DND-41 (cell line): ENCODE measurements at regions not wholly inside any gene's neighbourhood (a gene's known extent, or its start where the extent isn't known, plus 50 kb on each side); places are given as distances from the start of the nearest gene placed in this dataset.

Experiments
- ATAC-seq: fragments of 200-7000 bp; cut with Tn5 transposase; 3 replicates; pipeline ENCODE4 v1.9.1; 2021; ENCODE audit warnings: low read depth; ENCODE audit not compliant: insufficient read depth
- DNase-seq: peaks from one replicate; pipeline ENCODE4 v3.0.0-alpha.2; 2020
- H2AFZ ChIP-seq: 2 replicates; pipeline ENCODE4 v1.6.0; 2012; ENCODE audit warnings: low read depth, low read length
- H3K27ac ChIP-seq: 2 replicates; pipeline ENCODE4 v1.5.1; 2012; ENCODE audit warnings: low read length, inconsistent platforms
- H3K27me3 ChIP-seq: fragments of 200-600 bp; sonication (generic); 2 replicates; pipeline ENCODE4 v1.6.0; 2012; ENCODE audit warnings: low read length, mild to moderate bottlenecking, inconsistent platforms; ENCODE audit not compliant: insufficient read depth, poor library complexity
- H3K36me3 ChIP-seq: 2 replicates; pipeline ENCODE4 v1.5.1; 2012; ENCODE audit warnings: low read length, inconsistent platforms; ENCODE audit not compliant: insufficient read depth
- H3K4me1 ChIP-seq: 2 replicates; pipeline ENCODE4 v1.5.1; 2012; ENCODE audit warnings: mild to moderate bottlenecking, low read length; ENCODE audit not compliant: insufficient read depth
- H3K4me2 ChIP-seq: 2 replicates; pipeline ENCODE4 v1.6.0; 2012; ENCODE audit warnings: mild to moderate bottlenecking, moderate library complexity, low read length, inconsistent platforms; ENCODE audit not compliant: insufficient read depth
- H3K4me3 ChIP-seq, 2 experiments: fragments of 200-600 bp in 1 of 2; shearing (Covaris generic) in 1 of 2; 2 replicates each; pipeline ENCODE4 v1.5.1; 2012 to 2016; ENCODE audit warnings: inconsistent platforms in 2 of 2, low read length in 2 of 2, mild to moderate bottlenecking in 2 of 2, low read depth in 1 of 2, moderate library complexity in 1 of 2
- H3K79me2 ChIP-seq: 2 replicates; pipeline ENCODE4 v1.6.0; 2012; ENCODE audit warnings: low read length, inconsistent platforms; ENCODE audit not compliant: insufficient read depth
- H3K9ac ChIP-seq: 2 replicates; pipeline ENCODE4 v1.6.0; 2012; ENCODE audit warnings: low read depth, mild to moderate bottlenecking, inconsistent platforms, low read length, moderate library complexity
- H3K9me3 ChIP-seq: 2 replicates; pipeline ENCODE4 v1.5.1; 2012; ENCODE audit warnings: low read length, moderate library complexity, mild to moderate bottlenecking, inconsistent platforms; ENCODE audit not compliant: insufficient read depth, severe bottlenecking
- H4K20me1 ChIP-seq: 2 replicates; pipeline ENCODE4 v1.6.0; 2012; ENCODE audit warnings: low read length; ENCODE audit not compliant: insufficient read depth
- CTCF ChIP-seq: IDR thresholded peaks from 2 replicates; pipeline ENCODE4 v1.5.1; 2012; ENCODE audit warnings: borderline replicate concordance, low read length, moderate library complexity, mild to moderate bottlenecking; ENCODE audit not compliant: poor library complexity, severe bottlenecking; ENCODE audit errors: extremely low read depth
- EZH2 ChIP-seq: IDR thresholded peaks from 3 replicates; pipeline ENCODE4 v1.6.1; 2012; ENCODE audit warnings: borderline replicate concordance, low read depth, mild to moderate bottlenecking, moderate library complexity, low read length, inconsistent platforms; ENCODE audit not compliant: severe bottlenecking

DNA sequence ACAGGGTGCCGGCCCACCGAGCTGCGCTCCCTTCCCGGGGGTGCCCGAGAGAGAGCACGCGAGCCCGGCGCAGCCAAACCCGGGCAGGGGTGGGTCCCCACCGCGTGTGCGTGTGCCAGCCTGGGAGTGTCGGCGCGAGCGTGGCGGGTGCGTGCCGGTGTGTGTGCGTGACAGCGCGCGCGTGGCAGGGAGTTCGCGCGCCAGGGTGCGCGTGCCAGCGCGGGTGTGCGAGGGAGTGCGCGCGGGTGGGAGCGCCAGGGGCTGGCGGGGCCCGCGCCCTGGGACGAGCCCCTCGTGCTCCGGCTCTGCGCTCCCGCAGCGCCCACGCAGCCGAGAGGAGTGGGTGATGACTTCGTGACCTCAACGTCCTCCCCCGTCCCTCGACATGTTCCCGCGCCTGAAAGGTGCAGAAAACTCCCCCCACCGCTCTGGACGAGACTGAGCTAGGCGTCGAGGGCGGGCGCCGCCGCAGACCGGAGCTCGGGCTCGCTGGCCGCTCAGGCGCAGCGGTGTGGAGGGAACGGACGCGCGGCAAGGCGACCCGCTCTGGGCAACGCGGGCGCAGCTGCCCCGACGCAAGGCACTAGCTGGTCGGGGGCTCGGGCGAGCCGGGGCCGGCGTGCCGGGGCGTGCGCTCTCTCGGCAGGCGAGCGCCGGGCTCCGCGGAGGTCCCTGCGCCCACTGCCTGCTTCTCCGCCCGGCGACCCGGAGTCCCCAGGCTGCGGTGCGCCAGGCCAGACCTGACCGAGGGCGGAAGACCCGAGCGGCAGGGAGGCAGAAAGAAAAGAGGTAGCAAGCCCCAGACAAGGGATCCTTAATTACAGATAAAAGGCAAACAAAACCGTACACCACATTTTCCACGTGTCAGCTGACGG is 582.8 kb downstream of the ZEB2 start:
- Histone ChIP-seq H3K9ac (no peak overlapping the region), H3K4me1 (no peaks in the 10 kb centered on the region), H2AFZ (no peak overlapping the region), H3K27ac (no peak overlapping the region), H3K27me3 (no peaks in the 10 kb centered on the region), H3K4me3 (no peak overlapping the region), H4K20me1 (no peaks in the 10 kb centered on the region), H3K79me2 (no peaks in the 10 kb centered on the region), H3K36me3 (no peaks in the 10 kb centered on the region), H3K9me3 (no peaks in the 10 kb centered on the region), H3K4me2 (no peak overlapping the region)
- ATAC-seq (no peak), DNase-seq (no peak)
- TF ChIP-seq CTCF = no peak
- TF ChIP-seq EZH2 = no peak

- no peaks in the 10 kb centered on the region for H3K9me3 ChIP-seq
- H3K27ac ChIP-seq = no peak overlapping the region
- no peak overlapping the region for H2AFZ ChIP-seq
- H3K4me3 ChIP-seq = no peak overlapping the region
- no peaks in the 10 kb centered on the region for H3K27me3 ChIP-seq
- TF ChIP-seq CTCF (no peak), EZH2 (no peak)
- ATAC-seq (no peak), DNase-seq (no peak)
- no peaks in the 10 kb centered on the region for H3K36me3 ChIP-seq
- H3K79me2 ChIP-seq = no peaks in the 10 kb centered on the region
- H3K4me1 ChIP-seq = no peaks in the 10 kb centered on the region
- no peaks in the 10 kb centered on the region for H4K20me1 ChIP-seq
- H3K4me2 ChIP-seq = no peak overlapping the region
- H3K9ac ChIP-seq = no peak overlapping the region
These were observed 583.4 kb downstream of the ZEB2 start for GRCh38 chr2:143936538-143936847.

DNA sequence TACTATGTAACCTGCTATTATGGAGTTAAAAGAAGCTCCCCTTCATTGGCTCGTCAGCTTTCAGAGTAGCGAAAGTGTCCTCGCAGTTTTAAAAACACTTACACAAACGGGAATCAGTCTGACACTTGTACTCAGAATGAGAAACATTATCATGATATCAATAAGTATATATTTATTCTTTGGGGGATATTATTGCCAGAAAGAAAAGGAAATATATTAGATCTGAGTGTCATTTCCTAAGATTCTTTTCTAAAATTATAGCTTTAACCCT is 584.5 kb downstream of the ZEB2 start:
- no peak for TF ChIP-seq CTCF
- TF ChIP-seq EZH2 = no peak
- Histone ChIP-seq H3K9ac (no peak overlapping the region), H3K4me2 (no peak overlapping the region), H3K4me1 (no peaks in the 10 kb centered on the region), H3K79me2 (no peaks in the 10 kb centered on the region), H2AFZ (no peak overlapping the region), H3K27me3 (no peaks in the 10 kb centered on the region), H4K20me1 (no peaks in the 10 kb centered on the region), H3K27ac (no peak overlapping the region), H3K4me3 (no peak overlapping the region), H3K36me3 (no peaks in the 10 kb centered on the region), H3K9me3 (no peaks in the 10 kb centered on the region)
- DNase-seq = no peak
- ATAC-seq = no peak
